ENCODE measurements at regions not wholly inside any gene's neighbourhood (a gene's known extent, or its start where the extent isn't known, plus 50 kb on each side); places are given as distances from the start of the nearest gene placed in this dataset.

GRCh38 chr4:74635074-74635473, 159.2 kb downstream of the BTC start:
- CTCF ChIA-PET (ENCODE audit: low intra/inter-chr PET ratio, low total read pairs): no interaction called here
- in situ Hi-C loops (cut with HindIII; ENCODE audit: extremely low pct_ligation_motif_present, low pct_unique_long_range_greater_than_20kb): no loop called here

More at GRCh38 chr4:74635074-74635473, 159.2 kb downstream of the BTC start:
- POLR2A ChIA-PET: interaction anchor here (1.4 kb wide), 1 partner anchor 19 kb away, joined by 7 read pairs; no protein-coding TSS in a partner anchor
- ATAC-seq (no peak), DNase-seq (ENCODE audit: low spot score) (no peak), FAIRE-seq (no peak)
- intact Hi-C loops (cut with micrococcal nuclease; ENCODE audit: unreplicated experiment): no loop called here
- no peaks in the 10 kb centered on the region for H3K27me3 ChIP-seq (ENCODE audit: control insufficient read depth in 1 of 2, insufficient read depth in 2 of 2, low read length in 2 of 2)
- no peak for TF ChIP-seq MTF2 (CRISPR knock-in tag; IDR thresholded peaks at IDR 0.05; ENCODE audit: borderline replicate concordance)
- no peak for TF ChIP-seq ZBTB4 (CRISPR knock-in tag; IDR thresholded peaks at IDR 0.05; ENCODE audit: borderline replicate concordance)
- TF ChIP-seq HINFP (CRISPR knock-in tag; IDR thresholded peaks at IDR 0.05; ENCODE audit: low read depth): no peak
- TF ChIP-seq ZBTB33 (CRISPR knock-in tag; IDR thresholded peaks at IDR 0.05): no peak
- no peak for TF ChIP-seq ZMAT3 (CRISPR knock-in tag; conservative IDR thresholded peaks at IDR 0.05)
- TF ChIP-seq ZFP1 (CRISPR knock-in tag; IDR thresholded peaks at IDR 0.05): no peak
- no peak overlapping the region for H2AFZ ChIP-seq (ENCODE audit: low read length)
- H3K9me3 ChIP-seq (ENCODE audit: low read length): no peaks in the 10 kb centered on the region
- H3K4me1 ChIP-seq (ENCODE audit: insufficient read depth, low read length): peaks cover 11% of the 10 kb centered on the region; the same call in 1 of the 2 replicates
- no peaks in the 10 kb centered on the region for H3K79me2 ChIP-seq (ENCODE audit: insufficient read depth, low read length)
- no peaks in the 10 kb centered on the region for H3K36me3 ChIP-seq (replicated peaks in 1 of 2; ENCODE audit: control insufficient read depth in 1 of 2, insufficient read depth in 2 of 2, low read length in 2 of 2)
- no peak overlapping the region for H3K27ac ChIP-seq (ENCODE audit: extremely low read length, insufficient read depth, low read length)
- 96% methylated on average over 2 of the region's 2 CpGs for WGBS (ENCODE audit: low lambda C conversion rate)
- no peak overlapping the region for H3K4me3 ChIP-seq (replicated peaks in 1 of 3; ENCODE audit: insufficient read depth in 1 of 3, low read depth in 2 of 3, low read length in 3 of 3)
- H4K20me1 ChIP-seq (ENCODE audit: insufficient read depth, low read length): no peaks in the 10 kb centered on the region
- H3K4me2 ChIP-seq (ENCODE audit: low read depth, low read length): no peak overlapping the region
- BruUV-seq (replicated peaks): no TSS peak
- no peak overlapping the region for H3K9ac ChIP-seq (ENCODE audit: insufficient read depth, low read depth, low read length)
